Activated B cell treated with CpG ODN at 0.5 μM for 24 hours (primary cell): ENCODE measurements at regions not wholly inside any gene's neighbourhood (a gene's known extent, or its start where the extent isn't known, plus 50 kb on each side); places are given as distances from the start of the nearest gene placed in this dataset.

ENCODE experiments used
- ATAC-seq: fragments of 200-7000 bp; cut with Tn5 transposase; one replicate; pipeline ENCODE4 v1.10.0; 2021; ENCODE audit warnings: low read depth, mild to moderate bottlenecking, moderate library complexity
- CTCF ChIA-PET: fragments of 350-600 bp; sonication (Branson Sonifier 250); formaldehyde crosslinking; loops from one replicate; lab custom pipeline; 2021; ENCODE audit warnings: antibody characterized with exemption; lab: Charles Lee
- POLR2A ChIA-PET: fragments of 350-600 bp; sonication (Branson Sonifier 250); formaldehyde crosslinking; loops from one replicate; lab custom pipeline; 2021; ENCODE audit warnings: antibody characterized with exemption; lab: Charles Lee
- DNase-seq: peaks from one replicate; pipeline ENCODE4 v3.0.0; 2022
- H3K27ac Mint-ChIP-seq: one replicate; pipeline ENCODE4 v1.8.0; 2020; ENCODE audit warnings: mixed read lengths
- H3K27me3 Mint-ChIP-seq: one replicate; pipeline ENCODE4 v1.8.0; 2021; ENCODE audit warnings: mixed read lengths
- H3K36me3 Mint-ChIP-seq: one replicate; pipeline ENCODE4 v1.8.0; 2021; ENCODE audit warnings: low read depth, mixed read lengths
- H3K4me1 Mint-ChIP-seq: one replicate; pipeline ENCODE4 v1.8.0; 2021; ENCODE audit warnings: mixed read lengths
- H3K4me3 Mint-ChIP-seq: one replicate; pipeline ENCODE4 v1.8.0; 2020; ENCODE audit warnings: mild to moderate bottlenecking, mixed read lengths
- H3K9me3 Mint-ChIP-seq: one replicate; pipeline ENCODE4 v1.8.0; 2020; ENCODE audit warnings: mixed read lengths
- CTCF ChIP-seq: fragments of 200-600 bp; IDR thresholded peaks from one replicate; pipeline ENCODE4 v1.8.0; 2022; ENCODE audit warnings: antibody characterized with exemption, mild to moderate bottlenecking
- intact Hi-C: fragments of 100-400 bp; cut with micrococcal nuclease; formaldehyde crosslinking; loops from one replicate; pipeline ENCODE4 v1.15.1; 2024

DNA sequence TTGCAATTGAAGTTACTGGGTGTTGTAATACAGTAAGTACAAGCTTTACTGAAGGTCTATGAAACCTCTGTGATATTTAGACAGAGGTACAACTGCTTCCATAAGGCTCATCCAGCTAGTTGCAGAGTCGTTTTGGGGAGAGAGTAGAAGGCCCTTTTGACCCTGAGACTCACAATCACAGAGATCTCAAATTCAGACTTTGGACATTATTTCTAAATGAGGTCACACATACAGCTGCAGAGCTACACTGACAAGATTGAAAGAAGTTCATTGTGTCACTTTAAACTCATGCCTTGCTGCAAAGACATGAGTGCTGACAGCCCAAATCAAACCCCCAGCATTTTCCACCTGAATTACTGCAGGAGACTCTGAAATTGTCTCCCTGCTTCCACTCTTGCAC is 205.9 kb upstream of the TMEM161B start:
- H3K9me3 Mint-ChIP-seq, result peaks cover 4% of the 10 kb centered on the region
- intact Hi-C loops, result no loop called here
- H3K27ac Mint-ChIP-seq, result no peak overlapping the region
- no peaks in the 10 kb centered on the region for H3K4me1 Mint-ChIP-seq
- H3K36me3 Mint-ChIP-seq, result no peaks in the 10 kb centered on the region
- TF ChIP-seq CTCF, result no peak
- ATAC-seq, result no peak
- ChIA-PET POLR2A (no interaction called here), CTCF (no interaction called here)
- no peak overlapping the region for H3K4me3 Mint-ChIP-seq
- no peak for DNase-seq
- peaks cover 10% of the 10 kb centered on the region for H3K27me3 Mint-ChIP-seq

DNA sequence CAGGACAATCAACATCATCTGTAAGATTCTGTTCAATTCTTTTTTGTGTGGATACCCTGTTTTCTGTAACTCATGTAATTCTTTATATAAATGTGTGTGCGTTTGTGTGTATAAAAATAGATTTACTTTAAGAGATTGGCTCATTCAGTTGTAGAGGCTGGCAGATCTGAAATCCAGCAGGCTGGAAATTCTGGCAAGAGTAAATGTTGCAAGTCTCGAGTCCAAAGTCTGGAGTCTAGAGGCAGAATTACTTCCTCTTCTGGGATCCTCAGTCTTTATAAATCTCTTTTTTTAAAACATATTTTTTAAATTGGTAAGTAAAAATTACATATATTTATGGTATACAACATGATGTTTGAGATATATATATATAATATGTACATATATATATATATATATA is 202.1 kb upstream of the TMEM161B start:
- ChIA-PET POLR2A (no interaction called here), CTCF (no interaction called here)
- peaks cover 11% of the 10 kb centered on the region for H3K27me3 Mint-ChIP-seq
- H3K9me3 Mint-ChIP-seq, result peaks cover 4% of the 10 kb centered on the region
- no peak overlapping the region for H3K27ac Mint-ChIP-seq
- ATAC-seq, result no peak
- DNase-seq, result no peak
- intact Hi-C loops, result no loop called here
- no peaks in the 10 kb centered on the region for H3K36me3 Mint-ChIP-seq
- no peaks in the 10 kb centered on the region for H3K4me1 Mint-ChIP-seq
- no peak for TF ChIP-seq CTCF
- H3K4me3 Mint-ChIP-seq, result no peak overlapping the region

- no peak overlapping the region for H3K27ac Mint-ChIP-seq
- DNase-seq, result no peak
- H3K9me3 Mint-ChIP-seq, result no peaks in the 10 kb centered on the region
- no peak for ATAC-seq
- intact Hi-C loops, result no loop called here
- H3K4me3 Mint-ChIP-seq, result no peak overlapping the region
- no peak for TF ChIP-seq CTCF
- CTCF ChIA-PET, result no interaction called here
- no peaks in the 10 kb centered on the region for H3K4me1 Mint-ChIP-seq
- H3K36me3 Mint-ChIP-seq, result no peaks in the 10 kb centered on the region
- no peaks in the 10 kb centered on the region for H3K27me3 Mint-ChIP-seq
- POLR2A ChIA-PET, result no interaction called here
Measured at GRCh38 chr5:88459971-88460370, 191.3 kb upstream of the TMEM161B start.

DNA sequence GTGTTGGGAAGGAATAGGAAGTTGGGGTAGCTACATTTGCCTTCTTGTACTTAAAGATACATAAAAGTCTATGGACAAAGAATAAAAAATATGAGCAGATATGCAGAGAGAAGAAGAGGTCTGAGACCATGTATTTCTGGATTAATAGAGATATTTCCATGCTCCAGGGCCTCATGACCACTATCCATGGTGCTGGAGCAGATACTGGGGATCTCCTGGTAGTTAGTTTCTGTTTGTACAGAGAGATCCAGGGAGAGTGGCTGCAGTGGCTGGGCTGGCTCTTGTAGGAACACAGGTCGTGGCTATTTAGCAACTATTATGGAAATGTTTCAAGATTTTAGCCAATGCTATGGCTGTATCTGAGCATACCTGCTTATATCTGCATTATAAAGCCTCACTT is 184.2 kb upstream of the TMEM161B start:
- no peak for TF ChIP-seq CTCF
- Mint-ChIP-seq H3K36me3 (no peaks in the 10 kb centered on the region), H3K9me3 (no peaks in the 10 kb centered on the region), H3K4me3 (no peak overlapping the region), H3K27me3 (no peaks in the 10 kb centered on the region), H3K4me1 (no peaks in the 10 kb centered on the region), H3K27ac (no peak overlapping the region)
- CTCF ChIA-PET, result no interaction called here
- ATAC-seq (no peak), DNase-seq (no peak)
- intact Hi-C loops, result no loop called here
- POLR2A ChIA-PET, result no interaction called here

DNA sequence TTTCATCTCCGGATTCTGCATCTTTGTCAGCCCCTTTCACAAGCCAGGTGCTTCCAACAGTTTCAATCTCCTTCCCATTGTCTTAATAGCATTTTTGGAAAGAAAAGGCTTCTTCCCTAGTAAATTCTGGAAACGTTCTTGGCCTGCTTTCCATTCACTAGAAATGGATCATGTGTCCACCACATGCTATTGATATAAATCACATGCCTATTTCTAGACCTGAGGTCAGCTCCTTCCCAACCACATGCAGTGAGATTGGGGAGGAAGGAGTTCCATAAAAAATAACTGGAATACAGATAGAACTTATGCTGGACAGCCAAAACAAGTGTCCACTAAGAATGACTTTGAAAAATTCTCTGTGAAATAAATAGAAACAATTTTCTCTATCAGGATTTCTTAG is 181.6 kb upstream of the TMEM161B start:
- H3K9me3 Mint-ChIP-seq, result no peaks in the 10 kb centered on the region
- intact Hi-C loops, result no loop called here
- H3K4me1 Mint-ChIP-seq, result no peaks in the 10 kb centered on the region
- no peaks in the 10 kb centered on the region for H3K27me3 Mint-ChIP-seq
- ChIA-PET POLR2A (no interaction called here), CTCF (no interaction called here)
- H3K27ac Mint-ChIP-seq, result no peak overlapping the region
- H3K4me3 Mint-ChIP-seq, result no peak overlapping the region
- TF ChIP-seq CTCF, result no peak
- ATAC-seq (no peak), DNase-seq (no peak)
- H3K36me3 Mint-ChIP-seq, result no peaks in the 10 kb centered on the region
